Bronchial epithelial cell (primary cell): ENCODE measurements at regions not wholly inside any gene's neighbourhood (a gene's known extent, or its start where the extent isn't known, plus 50 kb on each side); places are given as distances from the start of the nearest gene placed in this dataset.

Experiments
- DNase-seq: peaks from one replicate; pipeline ENCODE4 v3.0.0-alpha.2; 2010; ENCODE audit warnings: low read depth
- FAIRE-seq: peaks from 2 replicates; lab custom pipeline; 2011; peaks lifted over from hg19 to GRCh38; lab: Jason Lieb, UNC
- H3K27me3 ChIP-seq: 2 replicates; pipeline ENCODE4 v1.5.1; 2011; ENCODE audit warnings: low read length; ENCODE audit not compliant: control insufficient read depth, insufficient read depth
- H3K36me3 ChIP-seq: 2 replicates; pipeline ENCODE4 v1.5.1; 2011; ENCODE audit warnings: low read length; ENCODE audit not compliant: control insufficient read depth, insufficient read depth
- H3K4me3 ChIP-seq: 2 replicates; pipeline ENCODE4 v1.5.1; 2011; ENCODE audit warnings: mild to moderate bottlenecking, low read depth, low read length, control low read depth
- CTCF ChIP-seq: IDR thresholded peaks from 2 replicates; pipeline ENCODE4 v1.5.1; 2011; ENCODE audit warnings: mild to moderate bottlenecking, moderate library complexity, low read length, control low read depth, inconsistent platforms; ENCODE audit not compliant: insufficient read depth, severe bottlenecking

- FAIRE-seq, result no peak
Measured at GRCh38 chr2:41943159-41943558, 104.7 kb upstream of the PKDCC start.

GRCh38 chr2:41944220-41944880 is 103.5 kb upstream of the PKDCC start:
- no peak for TF ChIP-seq CTCF
- Histone ChIP-seq H3K27me3 (peaks cover 5% of the 10 kb centered on the region), H3K36me3 (no peaks in the 10 kb centered on the region), H3K4me3 (no peak overlapping the region)
- no peak for DNase-seq
- no peak for FAIRE-seq

More at GRCh38 chr2:41943159-41943558, 104.7 kb upstream of the PKDCC start:
- DNase-seq, result no peak
- Histone ChIP-seq H3K36me3 (no peaks in the 10 kb centered on the region), H3K27me3 (peaks cover 4% of the 10 kb centered on the region), H3K4me3 (no peak overlapping the region)
- TF ChIP-seq CTCF, result no peak

GRCh38 chr2:41947701-41948396 is 100.0 kb upstream of the PKDCC start:
- no peaks in the 10 kb centered on the region for H3K36me3 ChIP-seq
- DNase-seq, result no peak
- no peak overlapping the region for H3K4me3 ChIP-seq
- H3K27me3 ChIP-seq, result peaks cover 5% of the 10 kb centered on the region
- TF ChIP-seq CTCF, result no peak
- no peak for FAIRE-seq

GRCh38 chr2:41948397-41948763 is 99.4 kb upstream of the PKDCC start:
- no peak overlapping the region for H3K4me3 ChIP-seq
- peaks cover 5% of the 10 kb centered on the region for H3K27me3 ChIP-seq
- no peak for TF ChIP-seq CTCF
- DNase-seq, result no peak
- FAIRE-seq, result no peak
- H3K36me3 ChIP-seq, result no peaks in the 10 kb centered on the region

GRCh38 chr2:41949091-41949882 is 98.5 kb upstream of the PKDCC start:
- no peak for FAIRE-seq
- Histone ChIP-seq H3K27me3 (peaks cover 5% of the 10 kb centered on the region), H3K36me3 (no peaks in the 10 kb centered on the region), H3K4me3 (no peak overlapping the region)
- DNase-seq, result no peak
- no peak for TF ChIP-seq CTCF
